Right lobe of liver (tissue), 4 donors: ENCODE measurements at regions not wholly inside any gene's neighbourhood (a gene's known extent, or its start where the extent isn't known, plus 50 kb on each side); places are given as distances from the start of the nearest gene placed in this dataset.

Experiments used
- CTCF ChIP-seq, 4 donors: fragments of 200-600 bp in 3 of 4; fragments of 450-650 bp in 1 of 4; IDR thresholded peaks; one replicate each; pipeline versions ENCODE4 v1.5.1 to v1.8.0; 2016 to 2022; ENCODE audit warnings: antibody characterized with exemption in 4 of 4, mild to moderate bottlenecking in 2 of 4
- POLR2A ChIP-seq: fragments of 450-650 bp; IDR thresholded peaks from one replicate; pipeline ENCODE4 v1.6.1; 2017; ENCODE audit warnings: antibody characterized with exemption, mild to moderate bottlenecking
- donor health status: DM: no; HTN: no; CAD: no.
- donor health status: DM: no; HTN: no; CAD: no.
- donor health status: DM: no; HTN: yes; CAD: no.

DNA sequence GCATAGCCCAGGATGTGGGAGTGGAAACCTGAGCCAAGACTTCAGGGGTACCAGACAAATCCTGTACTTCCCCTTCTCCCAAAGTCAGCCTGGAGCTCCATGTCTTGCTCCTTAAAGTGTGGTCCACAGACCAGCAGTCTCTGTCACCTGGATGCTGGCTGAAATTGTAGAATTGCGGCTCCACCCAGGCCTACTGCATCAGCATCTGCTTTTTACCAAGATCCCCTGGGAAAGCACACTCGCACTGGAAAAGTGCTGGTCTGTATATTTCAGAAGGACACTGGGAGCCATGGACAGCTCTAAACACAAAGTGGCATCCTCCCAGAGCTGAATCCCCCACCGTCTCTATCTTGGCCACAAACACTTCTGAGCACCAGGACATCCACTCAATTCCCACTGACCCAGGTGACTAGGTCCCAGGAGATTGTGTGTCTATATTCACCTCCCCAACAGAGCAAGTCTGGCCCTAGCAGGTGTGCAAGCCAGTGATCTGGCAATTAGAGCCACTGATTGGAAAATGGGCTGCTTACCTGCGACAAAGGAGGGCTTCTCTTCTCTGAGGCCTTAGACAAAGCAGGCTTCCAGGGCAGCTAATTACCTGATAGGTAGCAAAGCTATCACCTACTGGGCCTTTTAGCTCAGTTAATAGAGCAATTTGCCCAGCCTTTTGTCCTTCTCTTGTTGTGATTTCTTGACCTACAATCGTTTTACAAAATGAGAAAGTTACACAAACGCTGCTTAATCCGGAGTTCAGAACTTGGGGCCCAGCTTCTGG is 443.3 kb downstream of the MN1 start:
- TF ChIP-seq POLR2A (no peak), CTCF (IDR thresholded peaks at IDR 0.05) (no peak)
